GM18951 (cell line): ENCODE measurements at regions not wholly inside any gene's neighbourhood (a gene's known extent, or its start where the extent isn't known, plus 50 kb on each side); places are given as distances from the start of the nearest gene placed in this dataset.

Source experiments
- POLR2A ChIP-seq: IDR thresholded peaks from 4 replicates; pipeline ENCODE4 v1.6.1; 2011; ENCODE audit warnings: mild to moderate bottlenecking; ENCODE audit not compliant: insufficient read length, insufficient read depth; ENCODE audit errors: extremely low read depth
- in situ Hi-C: fragments of 300-500 bp; cut with MboI; formaldehyde crosslinking; loops from one replicate; pipeline ENCODE4 v1.12.0; 2022; ENCODE audit warnings: low sequenced_read_pairs, mixed read lengths, inconsistent platforms; ENCODE audit not compliant: unreplicated experiment

GRCh38 chr2:220904015-220904414 is 668.1 kb downstream of the EPHA4 start:
- in situ Hi-C loops = no loop called here
- no peak for TF ChIP-seq POLR2A

GRCh38 chr2:220913384-220913783 is 658.7 kb downstream of the EPHA4 start:
- in situ Hi-C loops = no loop called here
- TF ChIP-seq POLR2A = no peak

- TF ChIP-seq POLR2A = no peak
- in situ Hi-C loops = no loop called here
Observed at GRCh38 chr2:220915092-220915623, 656.9 kb downstream of the EPHA4 start.

- no peak for TF ChIP-seq POLR2A
- in situ Hi-C loops = no loop called here
Observed at GRCh38 chr2:220916931-220917330, 655.2 kb downstream of the EPHA4 start.

GRCh38 chr2:220930271-220931076 is 641.6 kb downstream of the EPHA4 start:
- in situ Hi-C loops = no loop called here
- TF ChIP-seq POLR2A = no peak

- TF ChIP-seq POLR2A = no peak
- in situ Hi-C loops = no loop called here
Observed at GRCh38 chr2:220931491-220931890, 640.6 kb downstream of the EPHA4 start.

- no peak for TF ChIP-seq POLR2A
- in situ Hi-C loops = no loop called here
Observed at GRCh38 chr2:220932041-220932440, 640.1 kb downstream of the EPHA4 start.

- in situ Hi-C loops = no loop called here
- TF ChIP-seq POLR2A = no peak
Observed at GRCh38 chr2:220935789-220936321, 636.2 kb downstream of the EPHA4 start.

DNA sequence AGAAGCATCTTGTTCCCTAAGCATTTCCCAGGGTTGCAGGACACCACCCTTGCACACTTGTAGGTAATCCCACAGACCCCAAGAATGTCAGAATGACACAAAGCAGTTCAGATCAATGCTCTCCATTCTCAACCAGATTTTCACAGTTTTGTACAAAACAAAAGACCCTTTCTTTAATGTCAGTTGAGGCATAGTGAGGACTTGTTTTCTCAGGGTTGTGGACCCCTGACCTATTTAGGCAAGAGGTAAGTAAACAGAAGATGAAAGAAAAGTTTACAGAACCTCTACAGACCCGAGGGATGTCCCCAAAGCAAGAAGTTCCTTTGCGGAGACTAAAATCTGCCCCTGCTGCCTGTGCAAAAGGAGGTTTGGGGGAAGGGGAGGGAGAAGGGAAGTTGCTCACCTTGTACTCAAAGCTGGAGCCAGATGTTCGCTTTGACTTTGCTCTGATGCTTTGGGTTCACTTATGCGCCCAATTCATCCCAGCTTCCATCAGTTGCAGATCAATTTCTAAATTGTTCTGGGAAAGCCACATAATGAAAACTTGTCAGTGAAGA is 635.4 kb downstream of the EPHA4 start:
- in situ Hi-C loops = no loop called here
- no peak for TF ChIP-seq POLR2A

GRCh38 chr2:220937245-220937644 is 634.9 kb downstream of the EPHA4 start:
- no peak for TF ChIP-seq POLR2A
- in situ Hi-C loops = no loop called here

- in situ Hi-C loops = no loop called here
- no peak for TF ChIP-seq POLR2A
Observed at GRCh38 chr2:220940646-220941045, 631.5 kb downstream of the EPHA4 start.

DNA sequence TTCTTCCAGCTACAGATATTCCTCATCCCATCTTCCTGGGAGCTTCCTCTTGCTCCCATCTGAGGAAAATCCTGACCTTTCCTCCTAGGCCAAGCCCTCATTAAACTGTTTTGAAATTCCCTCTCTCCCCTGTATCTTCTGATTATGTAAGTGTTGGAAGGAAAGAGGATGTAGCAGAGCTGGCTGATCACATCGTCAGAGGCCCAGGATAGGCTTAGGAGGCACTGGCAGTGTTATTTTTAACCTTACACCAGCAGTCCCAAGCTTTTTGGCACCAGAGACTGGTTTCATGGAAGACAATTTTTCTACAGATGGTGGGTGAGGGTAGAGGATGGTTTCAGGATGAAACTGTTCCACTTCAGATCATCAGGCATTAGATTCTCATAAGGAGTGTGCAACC is 630.4 kb downstream of the EPHA4 start:
- no peak for TF ChIP-seq POLR2A
- in situ Hi-C loops = no loop called here

- TF ChIP-seq POLR2A = no peak
- in situ Hi-C loops = no loop called here
Observed at GRCh38 chr2:220946552-220946951, 625.6 kb downstream of the EPHA4 start.

- no peak for TF ChIP-seq POLR2A
- in situ Hi-C loops = no loop called here
Observed at GRCh38 chr2:220948579-220948978, 623.5 kb downstream of the EPHA4 start.
